ENCODE measurements at regions not wholly inside any gene's neighbourhood (a gene's known extent, or its start where the extent isn't known, plus 50 kb on each side); places are given as distances from the start of the nearest gene placed in this dataset.

GRCh38 chr5:99879791-99880511 lies 655.2 kb upstream of the FAM174A start:
- no peak overlapping the region for H3K4me3 ChIP-seq (ENCODE audit: control insufficient read depth, low read depth, low read length)
- no peak for TF ChIP-seq CTCF (conservative IDR thresholded peaks at IDR 0.05; ENCODE audit: control insufficient read depth, insufficient read depth, low read depth, low read length)
- no peak for DNase-seq (ENCODE audit: low read depth)

GRCh38 chr5:99878830-99879229 lies 656.3 kb upstream of the FAM174A start:
- no peak for DNase-seq (ENCODE audit: low read depth)
- H3K4me3 ChIP-seq (ENCODE audit: control insufficient read depth, low read depth, low read length), result no peak overlapping the region
- no peak for TF ChIP-seq CTCF (conservative IDR thresholded peaks at IDR 0.05; ENCODE audit: control insufficient read depth, insufficient read depth, low read depth, low read length)

- no peak for TF ChIP-seq CTCF (conservative IDR thresholded peaks at IDR 0.05; ENCODE audit: control insufficient read depth, insufficient read depth, low read depth, low read length)
- H3K4me3 ChIP-seq (ENCODE audit: control insufficient read depth, low read depth, low read length), result no peak overlapping the region
Measured at GRCh38 chr5:99866740-99867139, 668.4 kb upstream of the FAM174A start.

GRCh38 chr5:99865159-99865558 lies 670.0 kb upstream of the FAM174A start:
- no peak for TF ChIP-seq CTCF (conservative IDR thresholded peaks at IDR 0.05; ENCODE audit: control insufficient read depth, insufficient read depth, low read depth, low read length)

More at GRCh38 chr5:99866740-99867139, 668.4 kb upstream of the FAM174A start:
- no peak for DNase-seq (ENCODE audit: low read depth)

GRCh38 chr5:99835791-99836190 lies 699.4 kb upstream of the FAM174A start:
- DNase-seq (ENCODE audit: low read depth), result no peak
- H3K4me3 ChIP-seq (ENCODE audit: control insufficient read depth, low read depth, low read length), result no peak overlapping the region
- TF ChIP-seq CTCF (conservative IDR thresholded peaks at IDR 0.05; ENCODE audit: control insufficient read depth, insufficient read depth, low read depth, low read length), result no peak

More at GRCh38 chr5:99865159-99865558, 670.0 kb upstream of the FAM174A start:
- no peak for DNase-seq (ENCODE audit: low read depth)
- no peak overlapping the region for H3K4me3 ChIP-seq (ENCODE audit: control insufficient read depth, low read depth, low read length)

- H3K4me3 ChIP-seq (ENCODE audit: control insufficient read depth, low read depth, low read length), result no peak overlapping the region
- DNase-seq (ENCODE audit: low read depth), result no peak
- TF ChIP-seq CTCF (conservative IDR thresholded peaks at IDR 0.05; ENCODE audit: control insufficient read depth, insufficient read depth, low read depth, low read length), result no peak
Measured at GRCh38 chr5:99827136-99827535, 708.0 kb upstream of the FAM174A start.

Data from fibroblast of mammary gland (primary cell).